ENCODE measurements at regions not wholly inside any gene's neighbourhood (a gene's known extent, or its start where the extent isn't known, plus 50 kb on each side); places are given as distances from the start of the nearest gene placed in this dataset.

DNA sequence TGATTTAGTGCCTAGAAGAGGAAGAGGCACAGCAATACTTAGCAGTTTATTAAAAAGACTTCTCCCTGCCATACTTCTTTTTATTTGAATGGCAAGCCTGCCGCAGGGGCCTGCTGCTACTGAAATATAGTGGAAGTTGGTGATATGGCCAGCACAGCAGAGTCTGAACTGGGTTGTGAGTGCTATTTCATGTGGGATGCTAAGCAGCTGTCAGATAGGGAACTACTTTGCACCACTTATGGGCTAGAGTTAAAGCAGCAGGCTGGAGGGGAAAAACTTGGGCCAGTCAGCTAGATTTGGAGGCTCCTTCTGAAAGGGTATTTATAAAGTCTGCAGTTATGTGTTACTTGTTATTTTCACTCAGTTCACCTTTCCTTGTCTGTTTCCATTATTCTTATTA, 299.0 kb upstream of the E2F7 start:
- H3K36me3 ChIP-seq (ENCODE audit: insufficient read depth, low read length): no peaks in the 10 kb centered on the region
- H3K4me1 ChIP-seq (ENCODE audit: insufficient read depth, low read length): peaks cover 8% of the 10 kb centered on the region
- H3K9ac ChIP-seq (ENCODE audit: low read depth, low read length): no peak overlapping the region
- no peaks in the 10 kb centered on the region for H3K9me3 ChIP-seq (ENCODE audit: control insufficient read depth, insufficient read depth, low read length)

- Histone ChIP-seq H3K9ac (ENCODE audit: low read depth, low read length) (no peak overlapping the region), H3K36me3 (ENCODE audit: insufficient read depth, low read length) (no peaks in the 10 kb centered on the region), H3K4me1 (ENCODE audit: insufficient read depth, low read length) (peaks cover 8% of the 10 kb centered on the region), H3K9me3 (ENCODE audit: control insufficient read depth, insufficient read depth, low read length) (no peaks in the 10 kb centered on the region)
Measured at GRCh38 chr12:77362509-77363210, 297.3 kb upstream of the E2F7 start.

GRCh38 chr12:77357655-77358054, 292.3 kb upstream of the E2F7 start:
- Histone ChIP-seq H3K9me3 (ENCODE audit: control insufficient read depth, insufficient read depth, low read length) (no peaks in the 10 kb centered on the region), H3K4me1 (ENCODE audit: insufficient read depth, low read length) (peaks cover 8% of the 10 kb centered on the region), H3K9ac (ENCODE audit: low read depth, low read length) (no peak overlapping the region), H3K36me3 (ENCODE audit: insufficient read depth, low read length) (no peaks in the 10 kb centered on the region)

DNA sequence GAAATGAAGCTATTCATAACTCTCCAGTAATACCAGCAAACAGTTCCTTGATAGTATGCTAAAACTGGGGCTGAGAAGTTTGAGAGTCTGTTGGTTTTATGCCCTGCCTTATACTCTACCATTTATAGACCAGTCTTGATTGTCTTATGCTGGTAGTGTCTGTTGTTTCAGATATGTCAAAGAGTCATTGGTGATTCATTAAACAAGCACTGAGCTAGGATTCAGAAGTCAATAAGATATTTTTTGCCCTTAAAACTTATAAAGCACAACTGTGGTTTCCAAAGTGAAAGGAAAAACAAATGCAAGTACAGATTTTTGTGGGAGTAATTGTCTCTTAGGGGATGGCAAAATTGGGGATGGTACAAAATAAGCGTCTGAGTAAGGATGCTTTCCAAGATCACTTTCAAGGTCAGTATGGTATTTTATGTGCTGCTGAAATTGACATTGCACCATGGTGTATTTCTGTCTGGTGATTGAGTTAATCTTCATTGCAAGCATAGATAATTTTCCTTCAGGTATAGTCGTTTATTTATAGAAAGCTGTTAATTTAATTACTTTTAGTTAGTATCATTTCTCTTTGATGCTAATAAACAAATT, 289.5 kb upstream of the E2F7 start:
- no peaks in the 10 kb centered on the region for H3K36me3 ChIP-seq (ENCODE audit: insufficient read depth, low read length)
- H3K9me3 ChIP-seq (ENCODE audit: control insufficient read depth, insufficient read depth, low read length): no peaks in the 10 kb centered on the region
- H3K9ac ChIP-seq (ENCODE audit: low read depth, low read length): no peak overlapping the region
- no peaks in the 10 kb centered on the region for H3K4me1 ChIP-seq (ENCODE audit: insufficient read depth, low read length)

GRCh38 chr12:77352946-77353345, 287.6 kb upstream of the E2F7 start:
- H3K4me1 ChIP-seq (ENCODE audit: insufficient read depth, low read length): no peaks in the 10 kb centered on the region

DNA sequence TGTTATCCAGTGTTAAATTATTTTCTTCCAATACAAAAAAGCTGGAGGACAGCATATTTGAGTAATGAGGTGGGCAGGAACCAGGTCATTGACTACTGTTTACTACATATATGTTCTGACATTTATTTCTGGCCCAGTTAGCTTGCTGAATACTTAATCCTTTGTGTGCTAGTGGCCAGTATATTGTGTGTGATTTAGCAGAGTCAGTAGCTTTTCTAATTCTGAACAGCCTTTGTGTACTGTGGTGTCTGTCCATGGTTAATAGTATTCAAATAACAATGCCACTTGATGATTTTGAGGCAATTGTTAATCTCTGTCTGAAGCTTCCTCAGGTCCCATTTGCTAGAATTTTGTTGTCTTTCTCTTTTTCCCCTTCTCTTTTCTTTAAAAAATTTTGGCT, 286.5 kb upstream of the E2F7 start:
- no peaks in the 10 kb centered on the region for H3K36me3 ChIP-seq (ENCODE audit: insufficient read depth, low read length)
- no peak overlapping the region for H3K9ac ChIP-seq (ENCODE audit: low read depth, low read length)
- no peaks in the 10 kb centered on the region for H3K9me3 ChIP-seq (ENCODE audit: control insufficient read depth, insufficient read depth, low read length)
- no peaks in the 10 kb centered on the region for H3K4me1 ChIP-seq (ENCODE audit: insufficient read depth, low read length)

More at GRCh38 chr12:77352946-77353345, 287.6 kb upstream of the E2F7 start:
- Histone ChIP-seq H3K9ac (ENCODE audit: low read depth, low read length) (no peak overlapping the region), H3K36me3 (ENCODE audit: insufficient read depth, low read length) (no peaks in the 10 kb centered on the region), H3K9me3 (ENCODE audit: control insufficient read depth, insufficient read depth, low read length) (no peaks in the 10 kb centered on the region)

DNA sequence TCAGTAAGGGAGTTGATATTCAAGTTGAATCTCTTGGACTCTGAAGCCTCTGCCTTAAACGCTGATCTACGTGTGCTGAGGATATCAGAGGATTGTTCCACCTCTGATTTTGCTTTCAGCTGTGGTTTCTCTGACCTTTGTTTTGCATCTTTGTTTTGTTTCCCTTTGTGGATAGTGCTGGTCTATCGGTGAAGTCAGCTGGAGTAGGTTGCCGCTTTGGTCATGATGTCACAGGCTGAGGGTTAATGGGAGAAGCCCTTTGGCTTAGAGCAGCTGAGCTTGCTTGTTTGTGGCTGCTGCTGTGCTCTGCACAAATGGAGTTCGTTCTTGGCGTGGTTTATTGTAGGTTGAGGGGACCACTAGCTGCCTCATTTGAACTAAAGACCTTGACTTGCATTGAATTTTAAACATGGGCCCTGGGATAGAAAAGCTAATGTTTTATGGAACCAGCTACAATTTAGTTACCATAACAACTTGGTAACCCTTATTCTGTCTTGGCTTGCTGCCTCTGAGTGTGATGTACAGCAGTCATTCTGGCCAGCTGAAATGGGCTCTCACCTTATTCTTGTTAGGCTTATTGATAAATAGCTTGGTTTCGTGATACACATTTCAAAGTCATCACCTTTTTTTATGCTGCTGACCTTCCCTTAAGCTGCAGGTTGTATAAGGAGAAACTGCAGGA, 284.5 kb upstream of the E2F7 start:
- Histone ChIP-seq H3K9ac (ENCODE audit: low read depth, low read length) (no peak overlapping the region), H3K36me3 (ENCODE audit: insufficient read depth, low read length) (no peaks in the 10 kb centered on the region), H3K9me3 (ENCODE audit: control insufficient read depth, insufficient read depth, low read length) (no peaks in the 10 kb centered on the region), H3K4me1 (ENCODE audit: insufficient read depth, low read length) (no peaks in the 10 kb centered on the region)

GRCh38 chr12:77347017-77347416, 281.6 kb upstream of the E2F7 start:
- H3K9ac ChIP-seq (ENCODE audit: low read depth, low read length): no peak overlapping the region
- no peaks in the 10 kb centered on the region for H3K36me3 ChIP-seq (ENCODE audit: insufficient read depth, low read length)
- no peaks in the 10 kb centered on the region for H3K9me3 ChIP-seq (ENCODE audit: control insufficient read depth, insufficient read depth, low read length)
- no peaks in the 10 kb centered on the region for H3K4me1 ChIP-seq (ENCODE audit: insufficient read depth, low read length)

GRCh38 chr12:77345336-77345735, 280.0 kb upstream of the E2F7 start:
- no peaks in the 10 kb centered on the region for H3K36me3 ChIP-seq (ENCODE audit: insufficient read depth, low read length)
- no peaks in the 10 kb centered on the region for H3K9me3 ChIP-seq (ENCODE audit: control insufficient read depth, insufficient read depth, low read length)
- H3K4me1 ChIP-seq (ENCODE audit: insufficient read depth, low read length): no peaks in the 10 kb centered on the region

DNA sequence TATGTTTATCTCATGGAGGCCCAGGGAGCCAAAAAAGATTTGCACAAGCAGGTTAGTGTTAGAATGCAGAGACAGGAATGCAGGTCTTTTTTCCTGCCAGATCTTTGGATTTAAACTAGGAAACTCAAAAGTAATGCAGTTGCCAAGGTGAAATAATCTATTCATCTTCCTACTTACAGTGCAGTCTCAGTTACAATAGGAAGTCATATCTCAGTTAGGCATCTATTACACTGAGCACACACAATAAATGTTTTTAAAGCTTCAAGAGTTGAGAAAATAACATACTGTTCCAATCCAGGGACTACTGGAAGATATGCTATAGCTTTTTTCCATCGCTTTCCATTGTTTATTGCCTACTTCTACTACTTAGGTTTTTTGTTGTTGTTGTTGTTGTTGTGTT, 279.3 kb upstream of the E2F7 start:
- no peaks in the 10 kb centered on the region for H3K9me3 ChIP-seq (ENCODE audit: control insufficient read depth, insufficient read depth, low read length)
- H3K9ac ChIP-seq (ENCODE audit: low read depth, low read length): no peak overlapping the region
- no peaks in the 10 kb centered on the region for H3K36me3 ChIP-seq (ENCODE audit: insufficient read depth, low read length)
- no peaks in the 10 kb centered on the region for H3K4me1 ChIP-seq (ENCODE audit: insufficient read depth, low read length)

More at GRCh38 chr12:77345336-77345735, 280.0 kb upstream of the E2F7 start:
- H3K9ac ChIP-seq (ENCODE audit: low read depth, low read length): no peak overlapping the region

DNA sequence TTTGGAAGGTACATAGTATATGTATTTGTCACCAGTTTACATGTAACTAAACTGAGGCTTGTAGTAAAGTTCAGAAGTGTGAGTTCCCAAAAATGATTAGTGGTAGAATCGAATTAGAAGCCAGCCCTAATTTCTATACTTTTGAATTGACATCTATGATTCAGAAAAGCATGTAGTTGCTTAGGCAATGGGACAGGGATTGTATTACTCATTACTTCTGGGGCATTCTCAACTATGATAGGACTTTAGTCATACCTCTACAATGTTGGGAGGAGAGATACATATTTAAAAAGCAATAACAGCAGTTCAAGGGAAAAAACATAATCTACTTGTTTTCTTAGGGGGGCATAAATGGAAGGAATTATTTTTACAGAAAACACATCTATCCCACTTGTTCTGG, 277.9 kb upstream of the E2F7 start:
- Histone ChIP-seq H3K9ac (ENCODE audit: low read depth, low read length) (no peak overlapping the region), H3K4me1 (ENCODE audit: insufficient read depth, low read length) (no peaks in the 10 kb centered on the region), H3K9me3 (ENCODE audit: control insufficient read depth, insufficient read depth, low read length) (no peaks in the 10 kb centered on the region), H3K36me3 (ENCODE audit: insufficient read depth, low read length) (no peaks in the 10 kb centered on the region)

DNA sequence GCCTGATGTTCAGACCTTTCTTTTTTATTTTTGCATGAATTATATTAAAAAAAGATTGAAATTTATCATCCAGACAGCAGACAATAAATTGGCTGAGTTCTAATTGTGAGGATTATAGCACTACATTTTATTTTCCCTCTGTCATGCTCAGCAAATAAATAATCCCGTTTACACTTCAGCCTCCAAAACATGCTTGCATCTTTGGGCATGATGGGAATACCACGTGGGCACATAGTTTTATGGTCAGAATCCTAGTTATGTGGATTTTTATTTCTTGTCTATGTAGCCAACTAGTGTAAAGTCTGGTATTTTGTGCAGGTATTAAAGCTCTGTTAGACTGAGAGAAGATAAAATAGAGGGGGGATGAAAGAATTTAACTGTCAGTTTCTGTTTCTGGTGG, 276.9 kb upstream of the E2F7 start:
- no peaks in the 10 kb centered on the region for H3K9me3 ChIP-seq (ENCODE audit: control insufficient read depth, insufficient read depth, low read length)
- no peaks in the 10 kb centered on the region for H3K36me3 ChIP-seq (ENCODE audit: insufficient read depth, low read length)
- H3K9ac ChIP-seq (ENCODE audit: low read depth, low read length): no peak overlapping the region
- no peaks in the 10 kb centered on the region for H3K4me1 ChIP-seq (ENCODE audit: insufficient read depth, low read length)

- Histone ChIP-seq H3K9ac (ENCODE audit: low read depth, low read length) (no peak overlapping the region), H3K36me3 (ENCODE audit: insufficient read depth, low read length) (no peaks in the 10 kb centered on the region), H3K9me3 (ENCODE audit: control insufficient read depth, insufficient read depth, low read length) (no peaks in the 10 kb centered on the region), H3K4me1 (ENCODE audit: insufficient read depth, low read length) (no peaks in the 10 kb centered on the region)
Measured at GRCh38 chr12:77339610-77340009, 274.2 kb upstream of the E2F7 start.

GRCh38 chr12:77337362-77337761, 272.0 kb upstream of the E2F7 start:
- Histone ChIP-seq H3K9ac (ENCODE audit: low read depth, low read length) (no peak overlapping the region), H3K9me3 (ENCODE audit: control insufficient read depth, insufficient read depth, low read length) (no peaks in the 10 kb centered on the region), H3K36me3 (ENCODE audit: insufficient read depth, low read length) (no peaks in the 10 kb centered on the region), H3K4me1 (ENCODE audit: insufficient read depth, low read length) (no peaks in the 10 kb centered on the region)

- Histone ChIP-seq H3K9ac (ENCODE audit: low read depth, low read length) (no peak overlapping the region), H3K4me1 (ENCODE audit: insufficient read depth, low read length) (no peaks in the 10 kb centered on the region), H3K36me3 (ENCODE audit: insufficient read depth, low read length) (no peaks in the 10 kb centered on the region), H3K9me3 (ENCODE audit: control insufficient read depth, insufficient read depth, low read length) (no peaks in the 10 kb centered on the region)
Measured at GRCh38 chr12:77334806-77335205, 269.4 kb upstream of the E2F7 start.

Measured in ES-I3 (cell line).